GM10266 (cell line): ENCODE measurements at regions not wholly inside any gene's neighbourhood (a gene's known extent, or its start where the extent isn't known, plus 50 kb on each side); places are given as distances from the start of the nearest gene placed in this dataset.
"Not testable (repeated sequence)": the region's sequence is repeated elsewhere in the genome, so short reads cannot be mapped to it uniquely, and the experiment has no call there.

Source experiments
- DNase-seq: peaks from one replicate; pipeline ENCODE4 v3.0.0; 2012; ENCODE audit errors: extremely low spot score
- CTCF ChIP-seq: IDR thresholded peaks from 2 replicates; pipeline ENCODE4 v1.5.1; 2012; ENCODE audit warnings: mild to moderate bottlenecking, low read depth; ENCODE audit not compliant: control insufficient read depth, insufficient read depth; ENCODE audit errors: missing control alignments

GRCh38 chrX:128616933-128617332 is 564.7 kb upstream of the ACTRT1 start:
- no peak for TF ChIP-seq CTCF
- DNase-seq: no peak

- not testable (repeated sequence) for DNase-seq
These were observed 554.6 kb upstream of the ACTRT1 start for GRCh38 chrX:128606817-128607216.

GRCh38 chrX:128606357-128606756 is 554.2 kb upstream of the ACTRT1 start:
- not testable (repeated sequence) for DNase-seq

- no peak for DNase-seq
- no peak for TF ChIP-seq CTCF
These were observed 549.5 kb upstream of the ACTRT1 start for GRCh38 chrX:128601706-128602105.

GRCh38 chrX:128599632-128600031 is 547.4 kb upstream of the ACTRT1 start:
- DNase-seq: no peak
- no peak for TF ChIP-seq CTCF

- no peak for DNase-seq
- TF ChIP-seq CTCF: no peak
These were observed 529.8 kb upstream of the ACTRT1 start for GRCh38 chrX:128582036-128582435.

- no peak for DNase-seq
- no peak for TF ChIP-seq CTCF
These were observed 529.4 kb upstream of the ACTRT1 start for GRCh38 chrX:128581615-128582014.

GRCh38 chrX:128543114-128543513 is 490.9 kb upstream of the ACTRT1 start:
- no peak for DNase-seq
- TF ChIP-seq CTCF: no peak
